ENCODE measurements at regions not wholly inside any gene's neighbourhood (a gene's known extent, or its start where the extent isn't known, plus 50 kb on each side); places are given as distances from the start of the nearest gene placed in this dataset.
"Not testable (repeated sequence)": the region's sequence is repeated elsewhere in the genome, so short reads cannot be mapped to it uniquely, and the experiment has no call there.

DNA sequence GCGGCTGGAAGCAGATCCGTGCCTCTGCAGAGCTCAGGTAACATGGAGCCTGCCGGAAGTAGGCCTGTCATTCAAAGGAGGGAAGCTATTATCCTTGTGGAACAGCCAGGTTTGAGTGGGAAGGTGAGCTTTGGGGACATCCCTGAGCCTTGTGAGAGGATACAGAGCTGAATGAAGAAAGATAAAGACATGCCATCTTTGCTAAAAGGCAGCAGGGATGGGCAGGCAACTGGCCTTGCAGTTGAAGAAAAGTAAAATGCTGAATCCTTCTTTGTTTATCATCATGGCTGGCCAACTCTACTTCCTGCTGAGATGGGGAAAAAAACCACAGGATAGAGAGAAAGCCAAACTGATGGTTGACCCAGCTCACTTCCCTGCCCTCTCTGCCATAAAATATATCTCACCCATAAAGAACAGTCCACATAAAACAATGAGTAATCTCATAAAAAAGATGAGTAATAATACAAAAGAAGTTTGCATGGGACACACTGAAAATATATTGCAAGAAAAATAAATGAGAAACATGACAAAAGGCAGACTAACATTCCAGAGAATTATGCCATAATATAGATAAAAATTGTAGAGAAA lies 226.3 kb downstream of the DLEU7 start:
- no peak for TF ChIP-seq CTCF (IDR thresholded peaks at IDR 0.05)
- H3K36me3 ChIP-seq = no peaks in the 10 kb centered on the region
- no peaks in the 10 kb centered on the region for H3K4me1 ChIP-seq (ENCODE audit: control insufficient read depth in 1 of 2, insufficient read depth in 1 of 2, low read depth in 1 of 2, low read length in 1 of 2)
- H3K9me3 ChIP-seq = no peaks in the 10 kb centered on the region
- no peak overlapping the region for H3K4me3 ChIP-seq (ENCODE audit: low read depth in 1 of 2, low read length in 1 of 2)
- H3K27ac ChIP-seq = no peak overlapping the region
- H3K27me3 ChIP-seq = no peaks in the 10 kb centered on the region

- H3K4me3 ChIP-seq (ENCODE audit: low read depth in 1 of 2, low read length in 1 of 2) = no peak overlapping the region
- no peaks in the 10 kb centered on the region for H3K9me3 ChIP-seq
- H3K27me3 ChIP-seq = no peaks in the 10 kb centered on the region
- H3K4me1 ChIP-seq (ENCODE audit: control insufficient read depth in 1 of 2, insufficient read depth in 1 of 2, low read depth in 1 of 2, low read length in 1 of 2) = no peaks in the 10 kb centered on the region
- H3K36me3 ChIP-seq = no peaks in the 10 kb centered on the region
- no peak for TF ChIP-seq CTCF (IDR thresholded peaks at IDR 0.05)
- no peak overlapping the region for H3K27ac ChIP-seq
Measured at GRCh38 chr13:50618206-50618605, 225.3 kb downstream of the DLEU7 start.

DNA sequence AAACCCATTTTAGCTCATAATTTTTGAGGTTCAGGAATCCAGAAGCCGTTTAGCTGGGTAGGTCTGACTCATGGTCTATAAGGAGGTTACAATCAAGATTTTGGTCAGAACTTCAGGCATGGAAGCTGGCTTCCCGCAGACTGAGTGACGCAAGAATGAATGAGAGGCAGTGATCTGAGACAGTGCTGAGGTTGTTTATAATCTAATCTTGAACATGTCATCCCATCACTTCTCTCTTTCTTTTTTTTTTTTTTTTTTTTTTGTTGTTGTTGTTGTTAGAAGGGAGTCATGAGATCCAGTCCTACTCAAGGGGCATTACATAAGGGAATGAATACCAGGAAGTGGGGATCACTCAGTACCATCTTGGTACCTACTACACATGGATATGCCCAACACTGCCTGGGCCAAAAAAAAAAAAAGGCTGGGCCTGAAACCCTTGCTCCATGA lies 217.4 kb downstream of the DLEU7 start:
- H3K27me3 ChIP-seq = no peaks in the 10 kb centered on the region
- H3K9me3 ChIP-seq = no peaks in the 10 kb centered on the region
- peaks cover 7 to 8% of the 10 kb centered on the region in 2 experiments for H3K4me1 ChIP-seq (ENCODE audit: control insufficient read depth in 1 of 2, insufficient read depth in 1 of 2, low read depth in 1 of 2, low read length in 1 of 2)
- TF ChIP-seq CTCF (IDR thresholded peaks at IDR 0.05) = no peak
- no peaks in the 10 kb centered on the region for H3K36me3 ChIP-seq
- no peak overlapping the region for H3K27ac ChIP-seq
- no peak overlapping the region for H3K4me3 ChIP-seq (ENCODE audit: low read depth in 1 of 2, low read length in 1 of 2)

- H3K27ac ChIP-seq = no peak overlapping the region
- H3K36me3 ChIP-seq = no peaks in the 10 kb centered on the region
- H3K4me3 ChIP-seq (ENCODE audit: low read depth in 1 of 2, low read length in 1 of 2) = no peak overlapping the region
- no peaks in the 10 kb centered on the region for H3K9me3 ChIP-seq
- peaks cover 7 to 8% of the 10 kb centered on the region in 2 experiments for H3K4me1 ChIP-seq (ENCODE audit: control insufficient read depth in 1 of 2, insufficient read depth in 1 of 2, low read depth in 1 of 2, low read length in 1 of 2)
- no peak for TF ChIP-seq CTCF (IDR thresholded peaks at IDR 0.05)
- H3K27me3 ChIP-seq = no peaks in the 10 kb centered on the region
Measured at GRCh38 chr13:50627111-50627510, 216.4 kb downstream of the DLEU7 start.

DNA sequence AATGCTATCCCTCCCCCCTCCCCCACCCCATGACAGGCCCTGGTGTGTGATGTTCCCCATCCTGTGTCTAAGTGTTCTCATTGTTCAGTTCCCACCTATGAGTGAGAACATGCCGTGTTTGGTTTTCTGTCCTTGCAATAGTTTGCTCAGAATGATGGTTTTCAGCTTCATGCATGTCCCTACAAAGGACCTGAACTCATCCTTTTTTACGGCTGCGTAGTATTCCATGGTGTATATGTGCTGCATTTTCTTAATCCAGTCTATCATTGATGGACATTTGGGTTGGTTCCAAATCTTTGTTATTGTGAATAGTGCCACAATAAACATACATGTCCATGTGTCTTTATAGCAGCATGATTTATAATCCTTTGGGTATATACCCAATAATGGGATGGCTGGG lies 215.0 kb downstream of the DLEU7 start:
- not testable (repeated sequence) for H3K27me3 ChIP-seq; H3K36me3 ChIP-seq; H3K4me3 ChIP-seq (ENCODE audit: low read depth in 1 of 2, low read length in 1 of 2); H3K9me3 ChIP-seq; H3K27ac ChIP-seq
- H3K4me1 ChIP-seq (ENCODE audit: control insufficient read depth in 1 of 2, insufficient read depth in 1 of 2, low read depth in 1 of 2, low read length in 1 of 2) = peaks cover 9 to 17% of the 10 kb centered on the region in 2 experiments

DNA sequence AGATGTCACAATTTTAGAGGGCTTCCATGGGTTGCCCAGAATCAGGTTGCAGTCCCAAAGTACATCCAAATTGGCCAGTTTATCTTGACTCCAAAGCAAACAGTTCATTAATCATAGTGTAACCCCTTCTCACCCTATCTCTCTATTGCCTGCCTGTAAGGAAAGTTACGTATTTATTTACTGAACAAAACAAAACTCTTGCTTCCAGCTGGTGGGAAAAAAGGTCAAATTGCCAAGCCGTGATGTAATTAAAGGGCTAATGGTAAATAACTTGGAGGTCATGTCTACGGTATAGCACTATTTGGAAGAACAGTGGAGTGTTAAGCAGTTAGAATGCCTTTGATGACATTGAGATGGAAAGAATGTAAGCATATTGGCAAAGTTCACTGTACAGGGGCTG lies 214.0 kb downstream of the DLEU7 start:
- Histone ChIP-seq H3K27ac (no peak overlapping the region), H3K27me3 (no peaks in the 10 kb centered on the region), H3K36me3 (no peaks in the 10 kb centered on the region), H3K9me3 (no peaks in the 10 kb centered on the region), H3K4me3 (ENCODE audit: low read depth in 1 of 2, low read length in 1 of 2) (no peak overlapping the region), H3K4me1 (ENCODE audit: control insufficient read depth in 1 of 2, insufficient read depth in 1 of 2, low read depth in 1 of 2, low read length in 1 of 2) (peaks cover 19 to 27% of the 10 kb centered on the region in 2 experiments)
- no peak for TF ChIP-seq CTCF (IDR thresholded peaks at IDR 0.05)
